GM19372 (cell line): ENCODE measurements at regions not wholly inside any gene's neighbourhood (a gene's known extent, or its start where the extent isn't known, plus 50 kb on each side); places are given as distances from the start of the nearest gene placed in this dataset.

Source experiments
- ATAC-seq: cut with Tn5 transposase; IDR thresholded peaks from one replicate; pipeline ENCODE4 v1.9.1; 2021; ENCODE audit warnings: mild to moderate bottlenecking, low read depth, moderate library complexity; ENCODE audit not compliant: unreplicated experiment

DNA sequence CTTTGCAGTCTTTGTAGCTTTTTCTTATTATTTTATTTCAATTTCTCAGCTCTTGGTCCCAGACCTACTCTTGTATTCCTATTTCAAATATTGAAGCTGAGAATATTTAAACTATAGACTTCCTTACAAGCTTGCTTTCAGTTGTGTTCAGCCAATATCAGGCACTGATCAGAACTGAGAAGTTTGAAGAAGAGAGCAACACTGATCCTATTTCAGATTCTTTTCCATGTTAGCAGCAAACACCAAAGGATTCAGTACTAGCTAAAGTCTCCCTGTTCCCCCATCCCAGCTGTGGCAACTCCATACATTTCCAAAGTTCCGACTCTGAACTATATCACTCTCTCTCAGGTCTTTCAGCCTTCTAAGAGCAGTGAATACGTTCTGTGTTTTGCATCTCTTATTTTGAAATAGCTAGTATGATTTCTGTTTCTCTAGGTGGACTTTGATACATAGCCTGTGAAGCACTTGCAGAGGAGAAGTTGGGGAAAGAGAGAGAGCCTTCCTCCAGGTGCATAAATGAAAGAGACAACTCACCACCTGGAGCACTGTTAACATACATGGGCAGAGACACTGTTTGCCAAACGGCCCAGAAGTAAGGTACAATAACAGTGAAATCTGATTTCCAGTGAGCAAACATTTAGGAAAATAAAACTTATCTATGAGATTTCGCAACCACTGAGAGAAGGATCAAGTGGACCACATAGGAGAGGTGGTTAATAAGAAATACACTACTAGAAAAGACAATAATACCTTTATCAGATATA lies 135.0 kb upstream of the ZNF804A start:
- no peak for ATAC-seq

DNA sequence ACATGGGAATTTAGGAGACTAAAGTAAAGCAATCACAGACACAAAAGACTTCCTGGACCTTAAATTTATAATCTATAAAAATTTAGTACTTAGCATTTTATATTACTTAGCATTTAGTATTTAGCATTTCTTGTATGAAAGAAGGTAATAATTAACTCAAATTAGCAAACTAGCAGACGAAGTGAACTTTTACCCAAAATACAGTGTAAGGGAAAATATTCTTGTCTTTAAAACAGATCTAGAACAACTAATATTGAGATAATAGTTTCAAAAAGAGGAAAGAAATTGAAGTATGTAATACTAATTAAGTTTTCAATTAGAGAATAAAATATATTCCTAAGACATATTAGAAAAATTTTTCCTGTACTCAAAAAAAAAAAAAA lies 134.5 kb upstream of the ZNF804A start:
- no peak for ATAC-seq

DNA sequence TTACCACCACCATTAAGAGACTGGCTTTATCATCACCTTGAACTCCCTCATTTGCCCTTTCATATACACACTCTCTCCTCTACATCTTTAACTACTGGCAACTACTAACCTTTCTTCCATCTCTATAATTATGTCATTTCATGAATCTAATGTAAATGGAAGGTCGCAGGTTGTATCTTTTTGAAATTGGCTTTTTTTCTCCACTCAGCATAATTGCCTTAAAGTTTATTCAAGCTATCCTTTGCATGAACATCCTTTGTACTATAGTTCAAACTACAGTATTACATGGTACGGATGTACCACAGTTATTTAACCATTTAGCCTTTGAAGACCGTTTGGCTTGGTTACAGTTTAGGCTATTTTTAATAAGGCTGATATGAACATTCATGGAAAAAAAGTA lies 129.5 kb upstream of the ZNF804A start:
- ATAC-seq, result no peak

DNA sequence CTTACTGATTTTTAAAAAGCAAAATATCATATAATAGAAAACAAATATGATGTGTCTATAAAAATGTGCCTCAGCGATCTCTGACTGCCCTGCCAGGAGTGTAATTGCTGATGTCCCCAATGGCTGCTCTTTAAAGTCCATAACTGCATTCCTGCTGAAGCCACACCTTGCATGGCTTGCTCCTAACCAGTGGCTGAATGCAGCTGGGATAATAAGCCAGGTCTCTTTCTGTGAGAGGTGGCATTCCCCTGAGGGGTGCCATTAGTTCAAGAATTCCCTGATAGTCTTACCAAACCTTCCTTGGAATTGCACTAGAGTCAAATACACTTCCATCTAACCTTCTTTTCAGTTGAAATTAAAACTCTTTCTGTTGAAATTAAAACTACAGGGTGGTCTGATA lies 125.8 kb upstream of the ZNF804A start:
- no peak for ATAC-seq

DNA sequence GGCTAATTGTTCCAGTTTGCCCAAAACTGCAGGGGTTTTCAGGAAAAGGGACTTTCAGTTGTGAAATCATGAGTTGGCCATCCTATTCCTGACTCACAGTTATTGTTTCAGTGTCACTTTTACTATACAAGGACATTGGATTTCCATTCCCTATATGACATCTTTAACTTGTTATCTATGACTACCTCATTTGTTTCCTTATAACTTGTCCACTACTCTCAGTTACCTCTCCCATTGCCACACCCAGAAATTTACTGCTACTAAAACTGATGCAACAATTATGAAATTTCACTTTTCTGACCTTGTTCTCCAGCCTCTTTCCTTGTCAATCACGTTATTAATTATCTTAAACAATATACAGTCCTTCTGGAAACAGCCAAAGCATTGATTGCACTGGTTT lies 116.5 kb upstream of the ZNF804A start:
- ATAC-seq, result no peak

DNA sequence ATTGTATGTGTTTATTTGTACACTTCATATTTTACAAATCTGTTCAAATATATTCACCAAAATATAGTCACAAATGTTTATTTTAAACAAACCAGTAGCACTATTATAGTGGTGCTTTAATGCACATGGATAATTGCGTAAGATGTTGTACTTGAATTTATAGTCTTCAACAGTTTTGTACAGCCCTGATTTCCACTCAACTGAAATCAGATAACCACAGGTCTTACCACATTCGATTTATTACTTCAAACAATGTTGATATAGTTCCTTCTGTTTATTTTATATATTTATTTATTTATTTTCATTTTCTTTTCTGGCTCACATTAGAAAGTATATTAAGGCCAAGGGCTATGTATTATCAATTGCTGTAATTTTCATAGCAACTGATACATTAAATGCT lies 99.4 kb upstream of the ZNF804A start:
- ATAC-seq, result no peak

DNA sequence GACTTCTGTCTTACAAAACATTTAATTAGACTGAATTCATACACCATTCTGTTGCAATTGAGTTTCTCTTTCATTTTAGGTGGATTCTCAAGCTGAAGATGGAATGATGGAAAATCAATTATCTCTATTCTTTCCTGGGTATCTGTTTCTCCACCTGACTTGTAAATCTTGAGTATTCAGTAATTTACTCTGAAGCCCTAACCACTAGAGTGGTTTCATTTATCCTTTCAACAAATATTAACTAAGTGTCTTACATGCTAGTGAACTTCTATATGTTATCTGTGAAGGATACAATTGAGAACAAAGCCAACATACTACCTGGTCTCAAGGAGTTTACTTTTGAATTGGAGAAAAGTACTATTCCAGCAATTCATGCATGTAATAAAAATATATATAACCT lies 94.1 kb upstream of the ZNF804A start:
- ATAC-seq, result no peak

DNA sequence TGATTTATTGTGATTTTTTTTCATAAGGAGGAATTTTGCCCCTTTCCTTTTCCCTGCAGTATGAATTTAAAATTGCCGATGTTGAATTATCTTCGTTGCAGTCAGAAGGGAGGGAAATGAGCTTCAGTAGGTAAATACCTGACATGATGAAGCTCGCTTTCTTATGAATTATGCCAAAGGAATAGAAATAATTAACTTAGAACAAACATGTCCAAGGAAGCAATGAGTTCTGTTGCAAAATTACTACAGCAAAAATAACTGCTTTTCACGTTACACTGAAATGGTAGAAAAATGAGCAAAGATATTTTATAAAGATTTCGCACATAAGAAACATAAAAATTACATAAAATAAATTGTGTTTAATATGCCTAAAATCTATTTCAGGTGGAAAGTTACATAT lies 91.1 kb upstream of the ZNF804A start:
- no peak for ATAC-seq

DNA sequence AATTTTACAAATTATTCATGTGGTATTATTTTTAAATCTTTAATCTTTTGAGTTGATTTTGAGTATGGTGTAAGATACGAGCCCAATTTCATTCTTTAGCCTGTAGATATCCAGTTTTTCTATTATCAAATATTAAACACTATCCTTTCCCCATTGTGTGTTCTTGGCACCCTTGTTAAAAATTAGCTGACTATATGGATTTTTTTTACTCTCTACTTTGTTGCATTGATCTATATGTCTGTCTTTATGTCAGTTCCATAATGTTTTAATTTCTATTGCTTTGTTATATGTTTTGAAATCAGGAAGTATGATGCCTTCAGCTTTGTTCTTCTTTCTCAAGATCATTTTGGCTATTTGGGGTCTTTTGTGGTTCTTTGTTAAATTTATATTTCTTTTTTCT lies 80.9 kb upstream of the ZNF804A start:
- ATAC-seq, result no peak

DNA sequence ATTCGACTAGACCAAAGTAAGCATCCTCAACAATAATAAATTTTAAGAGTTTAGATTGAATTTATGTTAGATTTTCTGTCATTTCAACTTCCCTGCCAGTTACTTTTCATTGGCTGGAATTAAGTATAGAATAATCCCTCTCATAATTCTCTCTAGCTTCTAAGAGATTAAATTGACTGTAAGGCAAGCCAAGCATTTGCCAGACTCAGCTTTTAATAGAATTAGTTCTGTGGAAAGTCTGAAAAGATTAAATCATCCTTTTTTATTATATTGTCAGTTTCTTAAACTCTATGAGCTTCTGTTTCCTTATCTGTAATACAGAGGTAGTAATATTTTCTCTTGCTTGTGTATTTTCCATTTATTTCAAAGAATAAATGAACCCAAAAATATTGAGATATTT lies 77.9 kb upstream of the ZNF804A start:
- no peak for ATAC-seq

DNA sequence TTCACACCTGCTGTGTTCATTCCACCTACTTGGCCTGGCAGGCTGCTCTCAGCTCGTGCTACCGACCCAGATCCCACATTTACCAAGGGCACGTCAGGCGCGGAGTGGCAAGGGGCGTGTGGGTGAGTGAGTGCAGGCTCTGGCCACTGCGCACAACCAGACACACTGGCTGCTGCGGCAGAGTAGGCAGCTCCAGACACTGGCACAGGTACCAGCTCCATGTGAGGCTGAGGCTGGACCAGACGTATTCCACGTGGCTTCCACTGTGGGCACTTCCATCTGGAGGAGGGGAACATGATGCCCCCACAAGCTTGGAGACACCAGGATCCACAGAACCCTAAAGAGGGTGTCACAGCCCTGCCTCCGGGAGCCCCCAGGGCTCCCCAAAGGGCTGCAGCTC lies 74.6 kb upstream of the ZNF804A start:
- no peak for ATAC-seq

DNA sequence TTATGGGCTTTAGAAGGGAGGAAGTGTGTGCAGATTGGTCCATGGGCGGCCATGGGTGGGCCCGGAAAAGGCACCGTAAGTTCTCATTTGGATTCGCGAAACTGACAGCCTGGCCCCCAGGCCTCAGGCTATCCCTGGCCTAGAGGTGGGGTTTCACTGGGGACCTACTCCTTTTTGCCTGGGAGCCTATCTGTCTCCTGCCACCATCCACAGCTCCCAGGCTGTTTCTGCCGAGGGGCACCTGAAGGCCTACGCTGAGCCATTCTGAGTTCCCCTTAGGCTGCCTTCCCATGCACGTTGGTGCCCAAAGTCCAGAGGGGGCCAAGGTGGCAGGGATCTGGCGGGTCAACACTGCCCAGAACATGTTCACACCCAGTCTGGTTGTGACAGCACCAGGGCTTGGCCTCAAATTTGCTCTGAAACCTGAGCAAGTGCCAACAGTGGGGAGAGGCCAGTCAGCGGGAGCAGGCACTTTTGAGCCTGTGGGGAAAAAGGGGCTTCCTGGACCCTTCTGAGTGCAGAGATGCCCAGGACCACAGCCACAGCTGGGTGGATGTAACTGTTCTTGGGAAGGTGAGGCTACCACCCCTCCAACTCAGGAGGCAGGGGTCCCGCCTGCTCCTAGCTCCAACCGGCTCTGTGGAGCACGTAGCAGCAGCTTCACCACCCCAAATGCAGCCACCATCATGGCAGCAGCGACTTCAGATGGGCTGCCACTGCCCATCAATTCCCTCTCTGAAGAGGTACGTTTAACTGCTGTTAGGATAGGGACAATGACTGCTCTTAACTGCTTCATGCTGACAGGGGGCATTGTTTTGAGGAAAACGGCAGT lies 73.6 kb upstream of the ZNF804A start:
- ATAC-seq, result no peak

DNA sequence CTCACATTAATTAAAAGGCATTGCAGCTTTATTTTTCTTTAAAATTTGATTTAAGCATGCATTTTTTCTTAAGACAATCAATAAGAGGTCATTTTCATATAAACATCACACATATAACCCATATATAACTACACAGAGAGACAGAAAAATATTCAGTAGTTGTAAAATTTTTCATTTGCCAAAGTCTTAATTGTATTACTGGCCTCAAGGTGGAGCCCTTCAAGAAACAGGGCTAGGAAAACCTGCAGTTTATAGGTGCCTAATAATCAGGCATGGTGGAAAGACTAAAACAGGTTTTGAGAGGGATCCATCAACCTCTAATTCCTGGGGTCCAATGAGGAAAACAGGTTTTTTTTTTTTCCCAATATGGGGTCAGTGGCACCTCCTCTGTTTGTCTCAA lies 71.3 kb upstream of the ZNF804A start:
- ATAC-seq, result no peak

DNA sequence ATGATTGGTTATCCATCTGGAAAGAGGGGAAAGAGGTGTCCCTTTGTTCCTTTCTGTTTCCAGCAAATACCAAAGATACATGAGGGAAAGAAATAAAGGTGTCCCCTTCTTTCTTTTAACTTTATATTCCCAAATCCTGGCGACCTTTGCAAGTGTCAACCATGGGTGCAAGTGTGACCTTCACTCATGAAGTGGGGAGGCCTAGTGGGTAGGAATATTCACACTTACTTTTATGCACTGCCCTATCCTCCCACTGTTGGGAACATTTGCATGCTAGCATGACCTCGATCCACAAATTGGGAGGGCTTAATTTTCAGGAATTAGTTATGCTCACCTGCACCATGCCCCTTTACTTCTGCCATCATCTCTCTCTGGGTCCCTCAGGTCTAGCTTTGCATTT lies 70.2 kb upstream of the ZNF804A start:
- ATAC-seq, result no peak

DNA sequence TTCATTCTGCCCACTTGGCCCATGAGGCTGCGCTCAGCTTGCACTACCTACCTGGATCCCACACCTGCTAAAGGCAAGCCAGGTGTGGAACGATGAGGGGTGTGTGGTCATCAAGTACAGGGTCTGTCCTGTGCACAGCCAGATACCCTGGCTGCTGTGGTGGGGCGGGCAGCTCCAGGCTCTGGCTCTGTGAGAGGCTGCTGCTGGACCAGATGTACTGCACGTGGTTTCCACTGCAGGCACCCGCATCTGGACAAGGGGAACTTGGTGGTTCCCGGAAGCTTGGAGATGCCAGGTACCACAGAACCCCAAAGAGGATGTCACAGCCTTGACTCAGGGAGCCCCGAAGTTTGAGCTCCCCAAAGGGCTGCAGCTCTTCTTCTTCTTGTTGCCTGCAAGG lies 68.1 kb upstream of the ZNF804A start:
- no peak for ATAC-seq

DNA sequence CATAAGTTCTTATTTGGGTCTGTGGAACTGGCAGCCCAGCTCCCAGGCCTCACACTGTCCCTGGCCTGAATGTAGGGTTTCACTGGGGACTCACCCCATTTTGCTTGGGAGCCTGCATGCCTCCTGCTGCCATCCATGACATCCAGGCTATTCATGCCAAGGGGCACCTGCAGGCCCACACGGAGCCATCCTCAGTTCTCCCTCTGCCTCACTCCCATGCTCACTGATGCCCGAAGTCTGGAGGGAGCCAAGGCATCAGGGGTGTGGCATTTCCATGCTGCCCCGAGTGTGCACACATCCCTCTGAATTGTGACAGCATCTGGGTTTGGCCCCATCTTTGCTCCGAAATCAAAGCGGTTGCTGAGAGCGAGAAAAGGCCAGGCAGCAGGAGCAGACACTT lies 67.4 kb upstream of the ZNF804A start:
- no peak for ATAC-seq

DNA sequence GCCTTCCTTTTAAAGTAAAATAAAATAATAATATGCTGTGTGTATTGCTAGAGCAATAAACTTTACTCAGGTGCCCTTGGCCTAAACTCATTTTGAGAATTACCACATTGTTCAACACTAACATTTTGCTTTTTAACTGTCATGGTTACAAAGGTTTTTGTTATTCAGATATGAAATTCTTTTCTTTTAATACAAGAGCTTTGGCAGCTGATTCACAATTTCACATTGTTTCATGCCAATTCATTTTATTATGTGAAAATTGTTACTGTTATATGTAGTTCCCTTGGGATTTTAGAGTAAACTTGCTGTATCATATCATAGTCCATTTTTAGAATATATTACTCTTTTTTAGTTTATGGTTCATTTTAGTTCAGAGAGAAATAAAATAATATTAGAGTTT lies 65.8 kb upstream of the ZNF804A start:
- ATAC-seq, result no peak

DNA sequence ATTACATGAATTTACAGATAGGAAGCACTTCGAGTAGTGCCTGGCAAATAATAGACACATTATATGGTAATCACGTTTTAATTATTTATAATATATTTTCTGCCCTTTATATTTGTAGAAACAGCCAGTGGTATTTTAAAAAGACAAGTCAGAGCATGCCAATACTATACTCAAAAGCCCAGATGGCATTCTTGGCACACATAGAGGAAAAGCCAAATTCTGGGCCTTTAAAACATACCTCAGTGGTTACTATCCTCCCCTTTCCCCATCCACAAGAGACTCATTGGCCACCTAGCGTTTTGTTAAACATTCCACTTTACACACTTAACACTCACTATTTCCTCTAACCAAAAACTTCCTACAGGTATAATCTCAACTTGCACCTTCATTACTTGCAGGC lies 63.3 kb upstream of the ZNF804A start:
- ATAC-seq, result no peak

DNA sequence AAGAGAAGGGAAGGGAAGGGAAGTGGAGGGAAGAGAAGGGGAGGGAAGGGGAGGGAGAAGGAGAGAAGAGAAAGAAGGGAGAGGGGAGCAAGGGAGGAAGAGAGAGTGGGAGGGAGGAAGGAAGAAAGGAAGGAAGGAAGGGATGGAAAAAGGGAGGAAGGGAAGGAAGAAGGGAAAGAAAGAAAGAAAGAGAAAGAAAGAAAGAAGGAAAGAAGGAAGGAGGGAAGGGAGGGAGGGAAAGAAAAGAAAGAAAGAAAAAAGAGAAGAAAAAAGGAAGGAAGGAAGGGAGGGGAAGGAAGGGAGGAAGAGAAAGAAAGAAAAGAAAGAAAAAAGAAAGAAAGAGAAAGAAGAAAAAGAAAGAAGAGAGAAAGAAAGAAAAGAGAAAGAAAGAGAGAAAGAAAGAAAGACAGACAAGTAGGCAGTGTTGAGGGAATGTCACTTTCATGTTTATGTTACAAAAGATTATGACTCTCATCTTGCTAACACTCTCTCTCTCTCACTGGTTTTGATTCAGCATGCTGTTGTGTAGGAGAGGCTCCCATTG lies 58.0 kb upstream of the ZNF804A start:
- ATAC-seq, result no peak

DNA sequence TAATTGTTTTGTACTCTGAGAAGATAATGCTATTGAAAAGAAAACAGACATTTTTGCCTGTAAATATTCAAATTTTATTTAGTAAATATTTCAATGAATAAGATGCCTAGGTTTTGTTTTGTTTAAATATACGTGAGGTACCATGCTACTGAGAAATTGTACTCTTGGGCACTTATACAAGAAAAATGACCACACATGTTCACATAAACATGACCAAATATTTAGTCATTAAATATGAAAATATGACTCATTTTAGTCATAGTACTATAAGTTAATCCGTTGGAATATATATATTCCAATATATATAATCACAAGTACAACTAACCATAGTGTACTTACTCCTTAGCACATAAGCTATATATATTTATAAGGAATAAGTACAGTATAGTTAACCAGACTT lies 56.7 kb upstream of the ZNF804A start:
- no peak for ATAC-seq

DNA sequence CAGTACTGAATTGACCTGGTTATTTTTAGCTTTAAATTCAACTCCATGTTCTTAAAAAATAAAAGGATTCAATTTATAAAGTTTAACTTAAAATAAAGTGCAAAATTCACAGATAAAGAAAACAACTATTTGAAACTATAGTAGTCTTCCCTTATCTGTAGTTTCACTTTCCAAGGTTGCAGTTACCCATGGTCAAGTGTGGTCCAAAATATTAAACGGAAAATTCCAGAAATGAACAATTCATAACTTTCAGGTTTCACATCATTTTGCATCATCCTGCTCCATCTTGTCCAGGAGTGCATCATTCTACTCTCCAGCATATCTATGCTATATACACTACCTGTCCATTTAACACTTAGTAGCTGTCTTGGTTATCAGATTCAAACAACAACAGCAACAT lies 54.5 kb upstream of the ZNF804A start:
- no peak for ATAC-seq
